KG1 (cell line): ENCODE measurements at regions not wholly inside any gene's neighbourhood (a gene's known extent, or its start where the extent isn't known, plus 50 kb on each side); places are given as distances from the start of the nearest gene placed in this dataset.

Source experiments
- DNase-seq: peaks from one replicate; lab custom pipeline; 2025; lab: John Stamatoyannopoulos, UW

DNA sequence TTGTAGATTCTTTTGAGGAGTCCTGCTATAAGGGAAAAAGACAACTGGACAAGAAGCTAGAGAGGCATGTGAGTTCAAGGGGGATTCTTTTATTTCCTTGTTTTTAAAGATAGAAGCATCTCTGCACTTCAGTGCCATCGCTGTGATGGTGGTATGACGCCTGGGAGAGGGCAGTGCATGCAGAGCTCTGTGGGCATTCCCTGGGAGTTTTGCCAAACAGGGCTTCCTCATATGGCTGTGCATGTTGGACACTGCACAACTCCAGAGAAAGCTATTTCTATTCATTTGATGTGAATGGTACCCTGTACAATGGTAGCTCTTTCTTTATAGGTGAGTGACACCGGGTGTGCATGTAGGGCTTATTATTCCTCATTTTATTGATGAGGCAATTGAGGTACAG lies 599.5 kb upstream of the DPP6 start:
- no peak for DNase-seq

- no peak for DNase-seq
Observed at GRCh38 chr7:153454306-153454705, 597.9 kb upstream of the DPP6 start.

DNA sequence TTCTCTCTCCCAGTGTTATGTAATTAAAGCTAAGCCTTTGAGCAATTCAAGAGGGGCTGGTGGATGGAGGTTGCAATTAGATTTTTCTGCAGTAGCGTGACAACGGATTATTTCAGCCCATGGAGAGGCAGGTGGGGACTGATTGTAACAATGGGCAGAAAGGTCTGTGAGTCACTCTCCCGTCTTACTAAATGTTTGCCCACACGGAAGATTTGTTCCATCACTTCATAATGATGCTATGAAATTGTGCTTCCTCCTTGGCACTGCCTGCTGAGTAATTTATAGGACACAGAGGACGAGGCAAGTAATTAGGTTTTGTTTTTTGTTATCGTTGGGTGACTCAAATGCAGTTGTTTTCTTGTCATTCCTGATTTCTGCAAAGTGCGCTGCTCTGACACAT lies 594.5 kb upstream of the DPP6 start:
- DNase-seq, result no peak

DNA sequence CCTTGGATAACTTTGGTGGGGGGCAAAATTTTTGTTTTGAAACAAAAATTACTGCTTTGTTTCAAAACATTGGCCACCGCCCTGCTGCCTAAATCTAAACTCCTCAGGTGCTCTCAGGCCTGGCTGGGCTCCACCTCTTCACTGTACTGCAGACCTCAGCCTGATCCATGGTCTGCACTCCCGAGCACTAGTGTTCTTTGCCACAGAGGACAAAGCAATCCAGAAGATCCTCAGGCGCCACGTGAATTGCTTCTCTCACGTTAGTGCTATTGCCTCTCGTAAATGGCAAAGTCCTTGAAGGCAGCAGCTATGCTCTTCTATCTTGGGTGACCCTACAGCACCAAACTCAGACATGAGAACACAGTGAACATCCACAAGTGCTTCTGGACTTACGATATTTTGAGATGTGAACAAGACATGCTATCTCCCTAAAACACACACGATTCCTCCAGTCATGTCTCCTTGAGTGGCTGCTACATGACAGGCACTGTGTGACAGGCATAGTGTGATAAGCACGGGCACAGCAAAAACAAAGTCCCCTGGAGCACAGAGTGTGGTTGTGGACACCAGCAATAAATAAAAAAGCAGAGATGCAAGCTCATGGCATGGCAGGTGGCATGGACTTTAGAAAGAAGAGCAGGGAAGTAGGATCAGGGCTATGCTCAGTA lies 582.1 kb upstream of the DPP6 start:
- DNase-seq, result no peak

GRCh38 chr7:153472516-153472915 lies 579.7 kb upstream of the DPP6 start:
- DNase-seq, result no peak

- no peak for DNase-seq
Observed at GRCh38 chr7:153473185-153473584, 579.0 kb upstream of the DPP6 start.

DNA sequence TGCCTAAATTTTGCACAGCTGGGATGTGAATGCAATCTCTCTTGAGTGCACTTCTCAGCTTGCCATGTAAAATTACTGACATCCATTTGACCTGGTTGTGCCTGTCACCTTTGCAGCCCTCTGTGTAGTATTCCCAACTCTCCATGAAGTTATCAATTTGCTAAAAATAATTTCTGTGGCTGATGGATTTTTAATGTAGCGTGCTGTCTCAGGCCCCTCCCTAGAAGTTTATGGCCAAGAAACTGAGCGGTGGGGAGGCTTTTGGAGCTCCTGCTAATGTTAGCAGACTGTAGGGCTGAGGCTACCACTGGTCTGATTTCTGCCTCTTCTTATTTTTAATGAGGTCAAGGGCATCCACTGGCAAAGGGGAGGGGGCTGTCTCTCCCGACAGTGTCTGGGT lies 577.0 kb upstream of the DPP6 start:
- DNase-seq, result no peak

GRCh38 chr7:153476166-153476565 lies 576.0 kb upstream of the DPP6 start:
- no peak for DNase-seq

- DNase-seq, result no peak
Observed at GRCh38 chr7:153496257-153496656, 555.9 kb upstream of the DPP6 start.

GRCh38 chr7:153503093-153503492 lies 549.1 kb upstream of the DPP6 start:
- no peak for DNase-seq

- DNase-seq, result no peak
Observed at GRCh38 chr7:153504288-153505075, 547.7 kb upstream of the DPP6 start.

GRCh38 chr7:153507885-153508284 lies 544.3 kb upstream of the DPP6 start:
- DNase-seq, result no peak

- DNase-seq, result no peak
Observed at GRCh38 chr7:153509768-153510167, 542.4 kb upstream of the DPP6 start.

- no peak for DNase-seq
Observed at GRCh38 chr7:153510674-153511073, 541.5 kb upstream of the DPP6 start.

DNA sequence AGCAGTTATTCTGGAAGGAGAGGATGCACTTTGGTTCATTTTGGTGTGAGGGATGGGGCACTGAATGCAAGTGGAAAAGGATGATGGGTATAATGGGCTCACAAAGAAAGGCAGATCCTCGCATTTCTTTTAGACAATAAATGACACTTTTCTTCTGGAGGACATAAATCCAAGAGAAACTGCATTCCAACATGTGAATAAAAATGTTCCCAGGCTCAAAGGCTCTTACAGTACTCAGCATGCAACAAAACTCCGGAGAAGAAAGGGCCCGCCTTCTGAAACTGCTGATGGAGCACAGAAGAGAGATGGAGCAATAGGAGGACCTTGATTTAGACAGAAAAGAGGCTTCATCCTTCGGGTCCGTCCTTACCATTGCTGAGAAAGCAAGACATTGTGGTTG lies 538.2 kb upstream of the DPP6 start:
- DNase-seq, result no peak

DNA sequence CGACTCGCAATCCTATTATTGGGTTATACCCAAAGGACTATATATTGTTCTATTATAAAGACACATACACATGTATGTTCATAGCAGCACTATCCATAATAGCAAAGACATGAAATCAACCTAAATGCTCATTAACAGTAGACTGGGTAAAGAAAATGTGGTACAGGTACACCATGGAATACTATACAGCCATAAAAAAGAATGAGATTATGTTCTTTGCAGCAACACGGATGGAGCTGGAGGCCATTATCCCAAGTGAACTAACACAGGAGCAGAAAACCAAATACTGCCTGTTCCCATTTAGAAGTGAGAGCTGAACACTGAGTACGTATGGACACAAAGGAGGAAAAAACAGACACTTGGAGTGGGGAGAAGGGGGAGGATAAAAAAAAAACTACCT lies 536.8 kb upstream of the DPP6 start:
- no peak for DNase-seq

- DNase-seq, result no peak
Observed at GRCh38 chr7:153518201-153518984, 533.8 kb upstream of the DPP6 start.

GRCh38 chr7:153521370-153521769 lies 530.8 kb upstream of the DPP6 start:
- no peak for DNase-seq

DNA sequence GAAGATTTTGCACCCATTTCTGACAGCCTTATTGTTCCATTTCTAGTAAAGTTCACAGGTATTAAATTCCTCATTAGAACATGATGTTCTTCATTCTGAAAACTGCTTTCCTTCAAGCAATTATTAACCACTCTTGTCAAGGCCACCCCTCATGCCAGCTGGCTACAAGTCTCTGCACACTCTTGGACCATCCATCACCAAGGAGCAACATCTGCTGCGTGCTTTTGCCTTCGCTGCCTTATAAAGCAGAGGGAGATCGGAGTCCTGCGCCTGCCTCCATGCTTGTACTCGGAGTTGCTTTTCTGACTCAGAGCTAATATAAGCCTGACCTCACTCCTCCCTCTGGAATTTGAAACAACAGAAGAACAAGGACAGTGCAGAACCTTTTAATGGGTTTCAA lies 529.9 kb upstream of the DPP6 start:
- DNase-seq, result no peak

GRCh38 chr7:153523320-153524015 lies 528.7 kb upstream of the DPP6 start:
- DNase-seq, result no peak

DNA sequence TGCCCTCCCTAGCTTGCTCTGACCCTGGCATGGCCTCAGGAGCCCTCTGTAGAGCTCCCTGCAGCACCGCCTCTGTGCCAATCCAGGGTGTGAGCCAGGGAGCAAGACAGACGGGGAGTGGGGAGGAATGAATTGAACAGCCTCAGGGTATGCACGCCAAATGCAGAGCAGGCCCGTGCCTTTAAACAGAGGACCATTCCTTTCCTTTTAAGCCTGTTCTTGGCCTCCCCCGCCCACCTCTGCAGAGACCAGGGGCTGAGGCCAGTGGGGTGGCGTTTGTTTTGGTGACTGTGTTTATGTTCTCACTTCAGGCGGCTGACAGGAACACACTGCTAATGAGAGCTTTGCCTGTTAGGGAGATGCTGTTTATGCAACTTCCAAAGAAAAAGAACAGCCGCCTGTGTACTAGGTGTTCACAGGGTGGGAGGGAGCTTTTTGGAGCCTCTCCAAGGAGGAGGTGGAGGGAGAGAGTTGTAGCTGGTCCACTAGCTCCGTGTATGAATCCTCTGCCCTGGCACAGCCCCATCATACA lies 528.1 kb upstream of the DPP6 start:
- no peak for DNase-seq

GRCh38 chr7:153529100-153529499 lies 523.1 kb upstream of the DPP6 start:
- DNase-seq, result no peak
